H9 (cell line): ENCODE measurements at regions not wholly inside any gene's neighbourhood (a gene's known extent, or its start where the extent isn't known, plus 50 kb on each side); places are given as distances from the start of the nearest gene placed in this dataset.

Experiments
- DNase-seq: peaks from one replicate; pipeline ENCODE4 v3.0.0-alpha.2; 2017
- H2AFZ ChIP-seq: one replicate; pipeline ENCODE4 v1.6.1; 2013; ENCODE audit warnings: mild to moderate bottlenecking, low read length, control low read depth, moderate library complexity
- H2AK5ac ChIP-seq: 2 replicates; pipeline ENCODE4 v1.6.1; 2013; ENCODE audit warnings: low read length, control low read depth, mixed read lengths; ENCODE audit not compliant: insufficient read length
- H2BK120ac ChIP-seq: one replicate; pipeline ENCODE4 v1.6.1; 2013; ENCODE audit warnings: low read depth, mild to moderate bottlenecking, low read length, control low read depth, inconsistent platforms; ENCODE audit not compliant: poor library complexity, severe bottlenecking
- H2BK12ac ChIP-seq: 2 replicates; pipeline ENCODE4 v1.6.1; 2013; ENCODE audit warnings: low read length, control low read depth, mixed read lengths, low read depth; ENCODE audit not compliant: insufficient read length
- H2BK15ac ChIP-seq: 2 replicates; pipeline ENCODE4 v1.6.1; 2013; ENCODE audit warnings: low read depth, low read length, control low read depth
- H2BK20ac ChIP-seq: one replicate; pipeline ENCODE4 v1.6.1; 2013; ENCODE audit warnings: low read depth, mild to moderate bottlenecking, low read length, control low read depth, inconsistent platforms; ENCODE audit not compliant: poor library complexity, severe bottlenecking
- H2BK5ac ChIP-seq: 2 replicates; pipeline ENCODE4 v1.6.1; 2013; ENCODE audit warnings: low read length, control low read depth, mixed read lengths; ENCODE audit not compliant: insufficient read length
- H3K14ac ChIP-seq: 2 replicates; pipeline ENCODE4 v1.6.1; 2013; ENCODE audit warnings: low read length, control low read depth; ENCODE audit not compliant: insufficient read depth
- H3K18ac ChIP-seq: 2 replicates; pipeline ENCODE4 v1.6.1; 2013; ENCODE audit warnings: low read depth, mild to moderate bottlenecking, mixed read lengths, low read length, control low read depth; ENCODE audit not compliant: insufficient read length
- H3K23ac ChIP-seq: 2 replicates; pipeline ENCODE4 v1.6.1; 2013; ENCODE audit warnings: low read length, control low read depth, mixed read lengths, low read depth; ENCODE audit not compliant: insufficient read length
- H3K23me2 ChIP-seq: 2 replicates; pipeline ENCODE4 v1.6.1; 2013; ENCODE audit warnings: low read depth, mild to moderate bottlenecking, mixed read lengths, low read length, control low read depth; ENCODE audit not compliant: insufficient read length, poor library complexity, severe bottlenecking
- H3K27ac ChIP-seq: 2 replicates; pipeline ENCODE4 v1.5.1; 2013; ENCODE audit warnings: low read length, control low read depth, mixed read lengths, low read depth; ENCODE audit not compliant: insufficient read length
- H3K27me3 ChIP-seq: 2 replicates; pipeline ENCODE4 v1.6.1; 2013; ENCODE audit warnings: low read length, control low read depth, inconsistent platforms; ENCODE audit not compliant: insufficient read depth
- H3K4ac ChIP-seq: 2 replicates; pipeline ENCODE4 v1.6.1; 2013; ENCODE audit warnings: low read depth, mild to moderate bottlenecking, control low read depth, inconsistent platforms, low read length, moderate library complexity
- H3K4me1 ChIP-seq: 2 replicates; pipeline ENCODE4 v1.6.1; 2013; ENCODE audit warnings: low read length, control low read depth, inconsistent platforms; ENCODE audit not compliant: insufficient read depth
- H3K4me2 ChIP-seq: 2 replicates; pipeline ENCODE4 v1.6.1; 2013; ENCODE audit warnings: low read length, control low read depth, mixed read lengths; ENCODE audit not compliant: insufficient read length, insufficient read depth
- H3K56ac ChIP-seq: 2 replicates; pipeline ENCODE4 v1.6.1; 2013; ENCODE audit warnings: low read depth, mild to moderate bottlenecking, mixed read lengths, low read length, control low read depth; ENCODE audit not compliant: insufficient read length
- H3K79me1 ChIP-seq: 2 replicates; pipeline ENCODE4 v1.6.1; 2013; ENCODE audit warnings: low read depth, mild to moderate bottlenecking, moderate library complexity, low read length, control low read depth, inconsistent platforms; ENCODE audit not compliant: insufficient read depth, poor library complexity, severe bottlenecking
- H3K79me2 ChIP-seq: 2 replicates; pipeline ENCODE4 v1.6.1; 2013; ENCODE audit warnings: low read length, control low read depth, inconsistent platforms; ENCODE audit not compliant: insufficient read depth
- H3K9ac ChIP-seq: 2 replicates; pipeline ENCODE4 v1.6.1; 2013; ENCODE audit warnings: low read length, control low read depth, mixed read lengths; ENCODE audit not compliant: insufficient read length; ENCODE audit errors: extremely low read depth
- H3K9me3 ChIP-seq: one replicate; pipeline ENCODE4 v1.6.1; 2013; ENCODE audit warnings: low read depth, low read length, inconsistent platforms; ENCODE audit not compliant: control insufficient read depth
- H3T11ph ChIP-seq: one replicate; pipeline ENCODE4 v1.6.1; 2013; ENCODE audit warnings: mild to moderate bottlenecking, low read length, control low read depth, inconsistent platforms
- H4K20me1 ChIP-seq: one replicate; pipeline ENCODE4 v1.6.1; 2013; ENCODE audit not compliant: control insufficient read depth, insufficient read length, insufficient read depth
- H4K5ac ChIP-seq: 2 replicates; pipeline ENCODE4 v1.6.1; 2013; ENCODE audit warnings: low read depth, mild to moderate bottlenecking, mixed read lengths, low read length, control low read depth; ENCODE audit not compliant: insufficient read length
- H4K8ac ChIP-seq: replicated peaks from 2 replicates; pipeline ENCODE4 v1.6.1; 2013; ENCODE audit warnings: low read length, control low read depth, mixed read lengths, low read depth; ENCODE audit not compliant: insufficient read length
- H4K91ac ChIP-seq: 2 replicates; pipeline ENCODE4 v1.6.1; 2013; ENCODE audit warnings: low read depth, mild to moderate bottlenecking, moderate library complexity, mixed read lengths, low read length, control low read depth; ENCODE audit not compliant: insufficient read length
- H3K27ac Mint-ChIP-seq, 3 experiments: 2 replicates in 2 of 3; 3 replicates in 1 of 3; pipeline ENCODE4 v1.8.0; 2020 to 2021; ENCODE audit warnings: mixed read lengths in 3 of 3, mild to moderate bottlenecking in 1 of 3, moderate library complexity in 1 of 3
- H3K27me3 Mint-ChIP-seq: 2 replicates; pipeline ENCODE4 v1.8.0; 2021; ENCODE audit warnings: low read depth, mild to moderate bottlenecking, moderate library complexity, mixed read lengths
- H3K36me3 Mint-ChIP-seq, 3 experiments: 2 replicates in 2 of 3; 3 replicates in 1 of 3; pipeline ENCODE4 v1.8.0; 2020 to 2021; ENCODE audit warnings: low read depth in 3 of 3, mixed read lengths in 3 of 3; ENCODE audit not compliant: insufficient read depth in 1 of 3
- H3K4me1 Mint-ChIP-seq, 2 experiments: 2 replicates each; pipeline ENCODE4 v1.8.0; 2020; ENCODE audit warnings: mixed read lengths in 2 of 2
- H3K4me3 Mint-ChIP-seq, 2 experiments: 2 replicates in 1 of 2; 3 replicates in 1 of 2; pipeline ENCODE4 v1.8.0; 2020 to 2021; ENCODE audit warnings: mild to moderate bottlenecking in 2 of 2, mixed read lengths in 2 of 2, moderate library complexity in 1 of 2
- H3K9me3 Mint-ChIP-seq, 2 experiments: 2 replicates in 1 of 2; 3 replicates in 1 of 2; pipeline ENCODE4 v1.8.0; 2020; ENCODE audit warnings: mild to moderate bottlenecking in 2 of 2, mixed read lengths in 2 of 2, moderate library complexity in 1 of 2
- CTCF ChIP-seq: fragments of 200-600 bp; sonication (generic); conservative IDR thresholded peaks from 3 replicates; pipeline ENCODE4 v1.8.0; 2021; ENCODE audit warnings: antibody characterized with exemption, mild to moderate bottlenecking
- whole genome bisulfite sequencing: extraction: QIAGEN DNeasy Blood & Tissue Kit; methylation state at CpG from one replicate; pipeline ENCODE4 v1.1.7; 2013; ENCODE audit warnings: missing lambda C conversion rate, low lambda C conversion rate, mixed read lengths; ENCODE audit not compliant: insufficient read length; ENCODE audit errors: extremely low coverage; 5-methylcytosine and 5-hydroxymethylcytosine counted together

- WGBS, result no CpG with 5 or more reads among the region's 3 CpGs
- Mint-ChIP-seq H3K27me3 (no peaks in the 10 kb centered on the region; the same call in none of the 2 replicates), H3K4me3 (no peak overlapping the region), H3K9me3 (peaks cover 0 to 2% of the 10 kb centered on the region in 2 experiments; a peak in 1 of 5 replicates), H3K27ac (no peak overlapping the region; a peak in 1 of 7 replicates), H3K4me1 (peaks cover 0 to 4% of the 10 kb centered on the region in 2 experiments; a peak in 1 of 4 replicates), H3K36me3 (peaks cover 0 to under 1% (median 0%) of the 10 kb centered on the region in 3 experiments; a peak in 1 of 7 replicates)
- Histone ChIP-seq H3K9me3 (no peaks in the 10 kb centered on the region), H4K91ac (no peak overlapping the region), H3K79me1 (no peaks in the 10 kb centered on the region), H3K4ac (no peak overlapping the region), H4K8ac (no peak overlapping the region), H3K4me1 (peaks cover 2% of the 10 kb centered on the region; the same call in 1 of the 2 replicates), H2AK5ac (no peak overlapping the region), H2BK5ac (no peak overlapping the region), H4K20me1 (no peaks in the 10 kb centered on the region), H3T11ph (no peak overlapping the region), H3K14ac (no peak overlapping the region), H3K18ac (no peak overlapping the region), H2BK20ac (no peak overlapping the region), H3K23me2 (no peaks in the 10 kb centered on the region), H2BK120ac (no peak overlapping the region), H3K79me2 (no peaks in the 10 kb centered on the region), H3K4me2 (no peak overlapping the region), H4K5ac (no peak overlapping the region), H3K56ac (no peak overlapping the region), H2BK15ac (no peak overlapping the region), H2BK12ac (no peak overlapping the region), H3K27ac (no peak overlapping the region), H3K27me3 (no peaks in the 10 kb centered on the region), H2AFZ (no peak overlapping the region), H3K9ac (no peak overlapping the region), H3K23ac (no peak overlapping the region)
- no peak for TF ChIP-seq CTCF
- DNase-seq, result no peak
Observed at GRCh38 chr4:71664366-71664765, 119.5 kb downstream of the GC start.
